GM21528 (cell line): ENCODE measurements at regions not wholly inside any gene's neighbourhood (a gene's known extent, or its start where the extent isn't known, plus 50 kb on each side); places are given as distances from the start of the nearest gene placed in this dataset.
"Not testable (repeated sequence)": the region's sequence is repeated elsewhere in the genome, so short reads cannot be mapped to it uniquely, and the experiment has no call there.

Experiments used
- ATAC-seq: cut with Tn5 transposase; IDR thresholded peaks from one replicate; pipeline ENCODE4 v1.9.1; 2021; ENCODE audit warnings: mild to moderate bottlenecking, moderate library complexity; ENCODE audit not compliant: unreplicated experiment, low FRiP score

DNA sequence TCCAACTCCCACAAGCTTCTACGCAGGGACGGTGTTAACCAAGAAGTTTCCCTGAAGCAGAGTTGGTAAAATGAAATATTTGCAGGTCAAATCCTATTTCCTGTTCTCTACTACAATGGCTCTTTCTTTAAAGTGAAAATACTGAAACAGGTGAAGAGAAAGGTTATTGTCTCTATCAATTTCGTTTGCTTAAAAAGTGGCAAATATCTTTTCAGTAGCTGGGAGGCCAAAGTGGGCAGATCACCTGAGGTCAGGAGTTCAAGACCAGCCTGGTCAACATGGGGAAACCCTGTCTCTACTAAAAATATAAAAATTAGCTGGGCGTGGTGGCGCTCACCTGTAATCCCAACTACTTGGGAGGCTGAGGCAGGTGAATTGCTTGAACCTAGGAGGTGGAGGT, 134.2 kb upstream of the TPM1 start:
- not testable (repeated sequence) for ATAC-seq

DNA sequence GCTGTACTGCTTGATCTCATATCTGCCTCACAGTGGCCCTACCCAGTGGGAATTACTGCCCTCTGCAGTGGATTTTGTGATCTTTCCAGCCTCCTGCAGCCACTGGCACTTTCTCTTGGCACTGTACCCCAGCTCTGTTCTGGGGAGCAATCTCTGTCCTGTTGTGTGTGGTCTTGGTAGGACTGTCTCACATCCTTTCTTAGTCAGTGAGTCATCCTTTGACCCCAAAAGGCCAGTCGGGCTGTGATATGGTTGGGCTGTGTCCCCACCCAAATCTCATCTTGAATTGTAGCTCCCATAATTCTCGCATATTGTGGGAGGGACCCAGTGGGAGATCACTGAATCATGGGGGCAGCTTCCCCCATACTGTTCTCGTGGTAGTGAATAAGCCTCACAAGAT, 133.3 kb upstream of the TPM1 start:
- ATAC-seq, result no peak

DNA sequence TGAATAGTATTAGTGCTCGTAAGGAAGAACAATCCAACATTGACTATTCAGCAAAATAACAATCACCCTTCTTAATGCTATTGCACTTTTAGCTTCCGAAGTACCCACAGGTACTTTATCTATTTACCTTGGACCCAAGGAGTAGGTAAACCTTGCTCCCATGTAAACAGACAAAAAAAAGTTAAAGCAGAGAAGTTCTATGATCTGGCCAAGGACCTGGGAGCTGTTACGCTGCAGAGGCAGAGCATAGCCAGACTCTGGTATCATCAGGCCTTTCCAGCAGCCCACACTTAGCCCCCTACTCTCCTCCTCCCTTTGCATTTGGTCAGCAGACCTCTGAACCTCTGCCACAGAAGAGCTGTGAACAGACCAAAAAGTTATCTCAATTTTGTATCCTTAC, 130.3 kb upstream of the TPM1 start:
- no peak for ATAC-seq

DNA sequence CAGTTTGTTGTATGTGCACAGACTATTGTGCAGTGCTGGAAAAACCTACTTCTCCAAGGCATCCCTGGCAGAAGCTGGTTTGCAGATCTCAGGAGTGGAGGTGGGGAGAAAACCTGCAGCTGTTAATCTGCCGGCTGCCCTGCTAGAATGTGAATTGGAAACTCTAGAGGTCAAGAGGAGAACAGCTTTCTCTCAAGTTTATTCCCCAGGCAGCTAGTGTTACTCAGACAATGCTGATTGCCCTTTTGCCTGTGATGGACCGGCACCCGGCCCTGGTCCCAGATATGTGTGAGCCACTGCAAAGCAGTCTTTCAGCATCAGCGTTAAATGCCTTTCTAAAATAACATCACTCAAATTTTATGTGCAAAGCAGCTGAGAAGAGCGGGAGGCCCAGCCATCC, 129.7 kb upstream of the TPM1 start:
- ATAC-seq, result no peak

DNA sequence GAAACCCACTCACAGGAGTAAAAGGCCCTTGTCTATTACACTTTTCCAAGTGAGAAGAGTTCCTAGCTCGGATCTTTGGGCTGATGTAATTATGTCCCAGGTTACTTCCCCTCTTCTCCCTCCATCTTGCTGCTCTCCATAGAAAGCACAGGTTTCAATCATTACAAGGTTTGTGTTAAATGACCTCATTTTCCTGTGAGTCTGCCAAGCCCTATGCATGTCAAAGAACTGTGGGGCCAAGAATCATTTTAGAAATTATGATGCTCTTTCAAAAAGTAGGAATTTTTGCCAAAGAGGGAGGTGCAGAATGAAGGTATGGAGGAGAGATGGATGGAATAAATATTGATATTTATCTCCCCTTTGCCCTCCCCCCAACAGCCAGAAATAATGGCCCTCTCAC, 129.3 kb upstream of the TPM1 start:
- ATAC-seq, result no peak

DNA sequence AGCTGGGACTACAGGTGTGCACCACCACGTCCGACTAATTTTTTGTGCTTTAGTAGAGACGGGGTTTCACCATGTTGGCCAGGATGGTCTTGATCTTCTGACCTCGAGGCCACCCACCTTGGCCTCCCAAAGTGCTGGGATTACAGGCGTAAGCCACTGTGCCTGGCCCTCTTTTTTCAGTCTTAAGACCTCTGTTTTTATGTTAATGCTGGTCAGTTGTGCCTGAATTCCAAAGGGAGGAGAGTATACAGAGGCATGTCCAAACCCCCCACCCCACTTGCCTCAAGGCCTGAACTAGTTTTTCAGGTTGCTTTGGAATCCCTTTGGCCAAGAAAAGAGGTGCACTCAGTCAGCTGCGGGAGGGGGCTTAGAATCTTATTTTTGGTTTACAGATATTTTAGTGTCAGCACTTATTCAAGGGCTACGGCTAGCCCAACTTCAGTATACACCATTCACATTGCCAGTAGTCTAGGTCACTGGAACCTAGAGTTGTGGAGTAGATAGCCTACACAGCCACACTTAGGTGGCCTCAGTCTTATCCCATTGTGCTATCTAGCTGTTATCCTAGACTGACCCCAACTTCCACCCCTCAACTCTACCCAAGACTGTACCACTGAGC, 128.0 kb upstream of the TPM1 start:
- ATAC-seq, result no peak

DNA sequence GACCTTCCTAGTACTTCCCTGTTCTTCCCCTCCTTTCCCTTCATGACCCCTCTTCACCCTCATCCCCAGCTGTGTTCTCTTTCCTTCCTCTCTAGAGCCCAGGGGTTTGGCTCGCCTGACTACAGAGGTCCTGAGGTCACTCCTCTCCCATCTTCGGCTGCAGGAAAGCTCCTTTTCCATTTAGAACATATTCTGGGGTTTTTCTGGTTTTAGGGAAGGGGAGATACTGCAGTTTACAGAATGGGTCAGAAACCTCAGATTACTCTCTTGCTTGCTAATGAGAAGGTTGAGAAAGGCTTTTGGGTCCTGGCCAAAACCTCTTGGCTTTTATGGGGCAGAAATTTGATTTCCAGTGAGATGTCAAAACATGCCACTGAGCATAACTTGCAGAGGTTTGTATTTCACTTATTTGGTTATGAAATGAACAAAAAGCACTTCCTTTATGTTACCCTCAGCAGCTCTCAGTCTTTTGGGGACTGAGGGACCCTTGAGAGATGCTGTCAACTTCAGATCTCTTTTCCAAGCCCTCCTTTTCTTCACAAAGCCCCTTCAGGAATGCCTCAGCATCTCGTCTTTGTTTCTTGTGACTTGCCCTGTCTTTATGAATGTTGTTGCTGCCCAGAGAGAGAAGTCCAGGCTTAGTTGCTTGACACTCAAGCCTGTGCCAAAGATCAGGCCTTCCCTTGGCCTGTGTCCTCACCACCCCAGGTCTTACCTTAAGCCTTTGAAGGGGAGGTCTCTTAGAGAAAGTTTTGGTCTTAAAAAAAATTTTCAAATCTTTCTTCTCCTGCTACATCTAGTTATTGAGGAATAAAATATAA, 121.7 kb upstream of the TPM1 start:
- no peak for ATAC-seq

DNA sequence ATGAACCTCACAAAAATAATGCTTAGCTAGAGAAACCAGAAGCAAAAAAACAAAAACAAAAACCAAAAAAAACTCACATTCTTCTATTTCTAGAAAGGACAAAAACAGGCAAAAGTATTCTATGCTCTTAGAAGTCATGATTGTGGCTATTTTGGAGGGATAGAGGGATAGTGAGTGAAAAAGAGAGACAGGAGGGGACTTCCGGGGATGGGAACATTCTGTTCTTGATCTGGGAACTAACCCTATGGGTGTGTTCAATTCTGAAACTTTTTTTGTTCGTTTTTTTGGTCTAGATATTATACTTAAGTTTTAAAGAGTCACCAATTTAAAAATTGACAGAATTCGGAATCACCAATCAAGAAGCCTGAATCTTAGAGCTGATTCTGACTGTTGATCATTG, 120.0 kb upstream of the TPM1 start:
- no peak for ATAC-seq

DNA sequence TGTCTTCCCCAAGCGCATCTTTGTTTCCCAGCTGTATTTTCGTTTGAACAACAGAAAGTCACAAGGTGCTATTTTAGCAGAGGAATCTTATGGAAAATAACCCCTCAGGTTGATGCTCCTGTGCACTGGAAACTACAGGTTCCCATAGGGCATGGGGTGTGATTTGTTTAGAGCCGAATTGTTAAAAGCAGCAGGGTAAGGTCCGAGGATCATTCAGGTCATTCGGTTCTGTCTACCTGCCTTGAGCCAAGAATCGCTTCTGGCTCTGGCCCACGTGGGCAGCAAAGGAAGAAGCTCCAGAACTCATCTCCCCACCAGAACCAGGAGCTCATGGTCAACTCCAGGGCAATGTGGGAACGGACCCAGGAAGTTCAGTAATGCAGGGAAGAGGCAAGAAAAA, 116.7 kb upstream of the TPM1 start:
- no peak for ATAC-seq

DNA sequence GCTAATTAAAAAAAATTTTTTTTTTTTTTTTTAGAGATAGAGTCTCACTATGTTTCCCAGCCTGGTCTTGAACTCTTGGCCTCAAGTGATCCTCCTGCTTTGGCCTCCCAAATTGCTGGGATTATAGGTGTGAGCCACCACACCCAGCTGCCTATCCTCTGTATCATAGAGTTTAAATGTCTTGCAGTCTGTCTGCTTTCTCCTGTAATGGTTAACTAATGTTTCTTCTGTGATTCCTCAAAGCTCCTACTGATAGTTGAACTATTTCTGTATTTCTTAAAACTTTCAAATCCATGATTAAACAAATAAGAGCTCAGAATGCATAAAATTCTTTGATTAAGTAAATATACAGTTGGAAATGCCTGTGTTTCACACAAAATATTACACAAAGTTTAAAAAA, 115.4 kb upstream of the TPM1 start:
- ATAC-seq, result no peak

DNA sequence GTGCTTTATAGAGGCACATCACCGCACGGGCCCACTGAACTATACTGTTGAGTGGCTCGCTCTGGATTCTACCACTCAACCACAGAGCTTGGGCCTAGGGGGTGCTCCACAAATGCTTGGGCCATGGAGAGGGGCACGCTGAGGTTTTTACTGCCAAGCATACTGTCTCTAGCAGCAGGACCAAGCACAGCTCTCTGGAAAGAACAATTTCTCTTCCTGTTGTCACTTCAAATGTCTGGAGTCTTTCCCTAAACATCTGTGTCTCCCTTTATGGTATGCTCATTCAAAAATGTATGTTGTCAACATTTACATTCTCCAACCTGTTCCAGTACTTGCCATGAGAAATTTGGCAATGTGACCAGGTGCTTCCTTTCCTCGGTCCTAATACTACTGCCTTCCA, 114.7 kb upstream of the TPM1 start:
- ATAC-seq, result no peak

DNA sequence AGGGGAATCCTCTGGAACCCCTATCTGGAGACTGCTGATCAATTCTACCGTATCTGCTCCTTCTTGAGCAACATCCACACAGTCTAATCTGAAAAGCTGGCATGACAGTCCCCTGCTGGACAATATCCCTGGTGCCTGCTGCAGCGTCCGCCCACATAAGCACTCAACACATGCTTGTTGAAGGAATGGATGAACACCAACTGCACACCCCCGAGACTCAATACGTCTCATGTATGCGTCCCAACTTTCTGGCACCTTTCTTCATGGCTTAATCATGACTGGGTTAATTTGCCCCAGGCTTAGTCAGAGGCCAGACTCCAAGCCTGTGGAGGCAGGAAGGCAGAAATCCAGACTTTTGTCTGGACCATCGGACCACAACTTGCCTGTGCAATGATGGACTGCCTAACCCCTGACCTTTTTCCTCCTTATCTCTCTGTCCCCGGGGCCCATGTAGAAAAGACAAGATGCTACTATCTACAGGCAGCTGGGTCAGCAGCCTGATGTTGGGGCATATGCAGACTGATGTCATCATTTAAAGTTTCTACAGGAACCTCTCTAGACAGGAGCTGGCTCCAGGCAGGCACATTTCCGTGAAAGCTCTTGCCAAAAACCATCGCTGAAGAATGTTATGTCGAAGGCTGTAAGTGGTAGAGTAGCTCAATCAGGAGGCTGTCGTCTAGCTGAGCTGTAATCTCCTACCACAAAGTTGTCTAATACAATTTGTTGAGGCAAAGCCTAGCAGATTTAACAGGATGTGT, 114.1 kb upstream of the TPM1 start:
- ATAC-seq, result no peak

DNA sequence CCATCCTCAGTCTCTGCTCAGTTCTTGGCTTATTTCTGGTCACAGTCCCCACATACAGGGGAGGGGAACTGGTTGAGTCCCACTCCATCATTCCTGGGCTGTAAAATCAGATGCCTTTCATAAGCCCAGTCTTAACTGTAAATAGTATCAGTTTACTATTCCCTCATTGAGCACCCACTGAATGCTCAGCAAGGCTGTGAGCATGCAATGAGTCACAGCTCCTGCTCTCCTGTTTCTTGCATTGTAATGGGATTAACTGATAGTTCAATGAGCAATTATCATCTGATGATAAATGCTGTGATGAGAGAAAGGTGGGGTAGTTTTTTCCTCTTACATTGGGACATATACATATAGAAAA, 113.6 kb upstream of the TPM1 start:
- ATAC-seq, result no peak

DNA sequence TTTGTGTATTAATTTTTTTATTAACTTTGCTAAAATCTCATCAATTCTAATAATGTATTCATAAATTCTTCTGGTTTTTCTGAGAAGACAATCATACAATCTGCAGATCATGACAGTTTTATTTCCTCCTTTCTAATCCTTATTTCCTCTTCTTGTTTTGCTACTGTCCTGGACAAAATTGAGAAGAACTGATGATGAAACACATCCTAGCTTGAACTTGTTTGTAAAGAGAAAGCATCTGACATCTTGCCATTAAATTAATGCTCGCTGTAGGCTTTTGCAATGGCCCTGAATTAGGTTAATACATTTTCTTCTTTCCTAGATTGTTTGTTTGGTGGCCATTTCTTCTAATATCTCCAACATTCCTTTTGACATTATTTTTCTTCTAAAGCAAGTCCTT, 110.9 kb upstream of the TPM1 start:
- ATAC-seq, result no peak

DNA sequence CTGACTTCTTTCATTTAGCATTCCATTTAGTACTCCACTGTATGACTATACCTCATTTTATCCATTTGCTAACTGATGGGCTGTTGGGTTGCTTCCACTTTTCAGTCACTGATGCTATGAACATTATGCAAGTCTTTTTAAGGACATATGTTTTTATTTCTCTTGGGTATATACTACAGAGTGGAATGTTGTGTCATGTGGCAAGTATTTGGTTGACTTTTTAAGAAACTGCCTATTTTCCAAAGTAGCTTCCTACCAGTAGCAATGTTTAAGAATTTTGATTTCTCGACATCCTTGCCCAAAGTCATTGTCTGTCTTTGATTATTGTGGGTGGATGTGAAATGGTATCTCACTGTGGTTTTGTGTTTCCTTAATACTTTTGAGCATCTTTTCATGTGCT, 110.1 kb upstream of the TPM1 start:
- no peak for ATAC-seq

DNA sequence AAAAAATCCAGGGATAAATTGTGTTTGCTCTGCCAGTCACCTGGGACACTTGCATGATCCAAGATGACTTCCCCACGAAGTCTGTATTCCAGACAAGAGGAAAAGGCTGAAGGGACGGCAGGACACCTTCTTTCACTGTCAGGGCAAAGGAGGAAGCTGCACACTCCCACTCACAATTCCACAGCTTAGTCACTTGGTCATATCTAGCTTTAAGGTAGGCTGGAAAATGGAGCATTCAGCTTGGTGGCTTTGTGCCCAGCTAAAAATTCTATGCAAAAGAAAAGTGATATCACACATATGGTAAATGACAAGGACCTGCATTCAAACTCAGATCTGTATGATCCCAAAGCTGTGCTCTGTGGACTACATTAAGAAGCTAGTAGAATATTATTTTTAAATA, 109.2 kb upstream of the TPM1 start:
- no peak for ATAC-seq

DNA sequence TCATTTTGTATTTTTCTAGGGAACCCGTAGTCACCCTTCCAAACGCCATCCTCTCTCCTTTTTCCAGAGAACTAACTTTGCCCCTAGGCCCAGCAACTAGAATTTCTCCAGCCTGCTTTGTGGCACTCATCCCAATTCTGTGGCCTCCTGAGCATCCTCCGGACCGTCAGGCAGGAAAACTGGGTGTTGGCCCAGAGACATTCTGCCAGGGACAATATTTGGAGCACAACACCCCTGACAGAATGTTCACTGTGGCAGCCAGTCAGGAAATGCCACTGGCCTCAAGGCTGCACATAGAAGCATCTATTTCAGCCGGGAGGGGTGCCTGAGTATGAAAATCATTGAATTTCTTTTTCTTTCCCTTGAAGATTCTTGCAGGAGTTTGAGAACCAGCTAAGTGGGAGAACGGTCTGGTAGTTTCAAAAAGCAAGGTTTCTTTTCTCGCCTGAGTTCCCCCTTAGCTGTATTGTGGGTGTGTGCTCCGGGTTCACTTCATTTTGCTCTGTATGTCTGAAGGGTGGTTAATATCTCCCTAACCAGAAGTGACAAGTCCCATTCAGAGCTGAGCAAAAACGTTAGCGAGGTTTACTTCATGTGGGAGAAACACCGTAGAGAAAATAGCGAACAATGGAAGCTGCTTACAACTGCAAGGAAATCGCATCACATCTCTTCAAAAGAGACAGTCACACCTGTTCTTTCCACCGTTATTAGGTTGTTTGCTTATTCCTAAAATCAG, 108.1 kb upstream of the TPM1 start:
- ATAC-seq, result no peak

DNA sequence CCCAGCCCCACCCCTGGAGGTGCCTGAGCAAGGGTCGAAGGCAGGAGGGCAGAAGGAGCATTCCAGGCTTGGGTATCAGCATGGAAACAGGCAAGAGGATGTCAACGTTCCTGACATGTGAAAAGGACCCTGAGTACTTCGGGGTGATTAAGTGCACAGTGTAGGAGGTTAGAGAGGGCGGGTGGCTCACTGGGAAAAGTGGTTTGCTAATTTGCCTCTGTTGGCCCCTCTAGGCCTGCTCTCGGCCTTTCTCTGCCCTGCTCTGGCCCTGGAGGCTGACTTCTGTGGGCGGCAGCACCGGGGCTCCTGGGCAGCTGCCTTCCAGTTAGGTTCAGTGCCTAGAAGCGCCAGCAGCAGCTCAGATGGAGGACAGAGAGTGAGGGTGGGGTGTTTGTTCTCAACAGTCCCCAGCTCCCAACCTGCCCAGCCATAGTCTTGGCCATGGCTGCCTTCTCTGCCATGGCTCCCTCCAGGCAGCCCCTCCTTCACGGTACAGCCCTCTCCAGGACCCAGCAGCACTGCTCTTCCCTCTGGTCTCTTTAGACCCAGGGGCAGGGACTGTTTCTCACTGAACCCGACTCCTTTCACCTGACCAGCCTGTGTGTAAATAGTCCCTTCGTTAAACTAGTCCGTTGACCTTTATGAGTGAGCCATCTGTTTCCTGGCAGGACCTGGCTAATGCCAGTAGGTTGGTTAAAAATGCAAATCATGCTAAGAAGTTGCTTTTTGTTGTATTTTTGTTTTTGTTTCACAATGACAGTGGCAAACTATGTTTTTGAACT, 107.1 kb upstream of the TPM1 start:
- ATAC-seq, result no peak

DNA sequence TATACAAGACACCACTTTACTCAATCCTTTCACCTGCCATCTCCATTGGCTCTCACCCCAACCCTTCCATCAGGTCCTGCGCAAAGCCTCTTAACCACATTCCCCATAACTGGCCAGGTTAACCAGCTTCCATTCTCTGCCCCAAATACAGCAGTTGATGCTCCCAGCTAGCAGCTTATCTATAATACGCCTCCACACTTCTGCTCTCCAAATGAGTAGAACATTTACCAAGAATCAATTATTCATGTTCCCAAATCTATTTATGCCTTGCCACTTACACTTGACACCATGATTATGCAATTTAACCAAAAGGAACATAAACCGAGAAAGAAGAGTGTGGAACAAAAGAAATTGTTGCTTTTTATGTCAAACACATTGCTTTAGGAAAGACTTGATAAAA, 103.7 kb upstream of the TPM1 start:
- ATAC-seq, result no peak

DNA sequence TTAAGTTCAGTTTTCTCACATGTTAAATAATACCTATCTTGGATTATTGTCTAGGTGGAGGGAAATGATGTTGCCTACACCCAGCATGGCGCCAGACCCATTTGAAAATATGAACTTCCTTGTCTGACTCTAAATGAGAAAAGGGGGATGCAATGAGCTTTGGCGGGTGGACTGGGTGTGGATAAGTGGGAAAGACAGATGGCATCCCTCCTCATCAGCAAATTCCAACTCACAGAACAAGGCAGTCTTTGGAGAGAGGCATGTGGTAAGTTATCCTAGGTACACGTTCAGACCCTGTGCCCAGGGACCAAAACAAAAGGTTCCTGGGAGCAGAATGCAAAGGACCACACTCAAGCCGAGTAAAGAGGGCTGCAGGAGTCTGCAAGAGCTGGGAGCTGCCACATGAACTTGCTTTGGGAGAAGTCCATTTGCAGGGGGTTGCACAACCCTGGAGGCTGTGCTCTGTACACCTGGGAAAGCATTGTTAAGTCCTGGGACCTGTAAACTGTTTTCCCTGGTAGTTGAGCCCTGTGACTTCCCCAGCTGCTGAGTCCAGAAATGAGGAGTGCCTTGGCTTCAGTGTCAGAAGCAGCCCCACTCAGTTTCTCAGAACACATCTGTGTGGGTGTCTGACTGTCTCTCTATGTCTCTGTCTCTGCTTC, 102.3 kb upstream of the TPM1 start:
- ATAC-seq, result no peak
